OCI-LY3 (cell line): ENCODE measurements at regions not wholly inside any gene's neighbourhood (a gene's known extent, or its start where the extent isn't known, plus 50 kb on each side); places are given as distances from the start of the nearest gene placed in this dataset.

Experiments used
- H2AFZ ChIP-seq: fragments of 200-600, 300-600 bp; shearing (Covaris generic); 2 replicates; pipeline ENCODE4 v1.6.0; 2014; ENCODE audit warnings: antibody characterized with exemption, low read depth, low read length
- H3K27ac ChIP-seq: fragments of 200-600, 300-600 bp; sonication (generic); 2 replicates; pipeline ENCODE4 v1.5.1; 2014; ENCODE audit warnings: mild to moderate bottlenecking, low read length, moderate library complexity, mixed read lengths
- H3K27me3 ChIP-seq: fragments of 200-600, 300-600 bp; sonication (generic); 2 replicates; pipeline ENCODE4 v1.6.1; 2014; ENCODE audit warnings: low read depth, low read length, mixed read lengths
- H3K36me3 ChIP-seq: fragments of 200-600, 300-600 bp; sonication (generic); replicated peaks from 2 replicates; pipeline ENCODE3; 2014; ENCODE audit warnings: low read depth, low read length, mixed read lengths
- H3K4me1 ChIP-seq: fragments of 300-600, 200-600 bp; sonication (generic); 2 replicates; pipeline ENCODE4 v1.6.1; 2014; ENCODE audit warnings: low read length, mixed read lengths
- H3K4me2 ChIP-seq: fragments of 200-600, 300-600 bp; sonication (generic); 2 replicates; pipeline ENCODE4 v1.6.1; 2014; ENCODE audit warnings: low read length, mixed read lengths
- H3K4me3 ChIP-seq: fragments of 300-600, 200-600 bp; sonication (generic); 2 replicates; pipeline ENCODE4 v1.5.1; 2014; ENCODE audit warnings: antibody characterized with exemption, mild to moderate bottlenecking, low read length, moderate library complexity
- H3K79me2 ChIP-seq: fragments of 300-600, 200-600 bp; shearing (Covaris generic); 2 replicates; pipeline ENCODE4 v1.6.1; 2014; ENCODE audit warnings: mild to moderate bottlenecking, low read length, mixed read lengths
- H3K9ac ChIP-seq: fragments of 300-600, 200-600 bp; shearing (Covaris generic); 2 replicates; pipeline ENCODE4 v1.6.0; 2014; ENCODE audit warnings: mild to moderate bottlenecking, low read length, moderate library complexity
- H3K9me3 ChIP-seq: fragments of 200-600, 300-600 bp; shearing (Covaris generic); 2 replicates; pipeline ENCODE4 v1.6.1; 2014; ENCODE audit warnings: low read length, mixed read lengths; ENCODE audit not compliant: insufficient read depth
- H4K20me1 ChIP-seq: fragments of 200-600, 300-600 bp; sonication (generic); 2 replicates; pipeline ENCODE4 v1.6.1; 2016; ENCODE audit warnings: low read length, mixed read lengths; ENCODE audit not compliant: insufficient read depth
- CTCF ChIP-seq: fragments of 200-600, 300-600 bp; sonication (generic); IDR thresholded peaks from 2 replicates; pipeline ENCODE4 v1.5.1; 2014; ENCODE audit warnings: antibody characterized with exemption, low read length, low read depth
- EZH2phosphoT487 ChIP-seq: fragments of 200-600 bp; shearing (Covaris generic); IDR thresholded peaks from 2 replicates; pipeline ENCODE4 v1.6.1; 2018; ENCODE audit warnings: antibody characterized with exemption, mixed run types, low read depth

- Histone ChIP-seq H3K9ac (no peak overlapping the region), H4K20me1 (no peaks in the 10 kb centered on the region), H3K27me3 (no peaks in the 10 kb centered on the region), H3K79me2 (no peaks in the 10 kb centered on the region), H3K4me3 (no peak overlapping the region), H3K9me3 (no peaks in the 10 kb centered on the region), H3K4me2 (no peak overlapping the region), H3K4me1 (no peaks in the 10 kb centered on the region), H3K27ac (no peak overlapping the region), H2AFZ (no peak overlapping the region), H3K36me3 (no peaks in the 10 kb centered on the region)
- no peak for TF ChIP-seq CTCF
- TF ChIP-seq EZH2phosphoT487: no peak
These were observed 103.0 kb downstream of the SPATA19 start for GRCh38 chr11:133742353-133742752.

GRCh38 chr11:133740963-133741362, 104.3 kb downstream of the SPATA19 start:
- no peak overlapping the region for H3K9ac ChIP-seq
- TF ChIP-seq CTCF (no peak), EZH2phosphoT487 (no peak)
- no peak overlapping the region for H3K4me2 ChIP-seq
- no peak overlapping the region for H3K27ac ChIP-seq
- no peaks in the 10 kb centered on the region for H3K79me2 ChIP-seq
- no peak overlapping the region for H2AFZ ChIP-seq
- no peak overlapping the region for H3K4me3 ChIP-seq
- H3K4me1 ChIP-seq: no peaks in the 10 kb centered on the region
- no peaks in the 10 kb centered on the region for H3K27me3 ChIP-seq
- H3K36me3 ChIP-seq: no peaks in the 10 kb centered on the region
- no peaks in the 10 kb centered on the region for H4K20me1 ChIP-seq
- no peaks in the 10 kb centered on the region for H3K9me3 ChIP-seq

- H3K4me1 ChIP-seq: no peaks in the 10 kb centered on the region
These were observed 105.8 kb downstream of the SPATA19 start for GRCh38 chr11:133739481-133739880.

GRCh38 chr11:133738624-133739023, 106.7 kb downstream of the SPATA19 start:
- Histone ChIP-seq H3K4me1 (no peaks in the 10 kb centered on the region), H3K4me3 (no peak overlapping the region), H3K4me2 (no peak overlapping the region), H3K27ac (no peak overlapping the region), H3K9ac (no peak overlapping the region), H3K27me3 (no peaks in the 10 kb centered on the region), H2AFZ (no peak overlapping the region), H3K36me3 (no peaks in the 10 kb centered on the region), H3K9me3 (no peaks in the 10 kb centered on the region), H3K79me2 (no peaks in the 10 kb centered on the region), H4K20me1 (no peaks in the 10 kb centered on the region)
- TF ChIP-seq CTCF (no peak), EZH2phosphoT487 (no peak)

More at GRCh38 chr11:133739481-133739880, 105.8 kb downstream of the SPATA19 start:
- TF ChIP-seq EZH2phosphoT487 (no peak), CTCF (no peak)
- no peak overlapping the region for H3K4me3 ChIP-seq
- no peak overlapping the region for H3K4me2 ChIP-seq
- H3K36me3 ChIP-seq: no peaks in the 10 kb centered on the region
- no peaks in the 10 kb centered on the region for H3K9me3 ChIP-seq
- H2AFZ ChIP-seq: no peak overlapping the region
- no peak overlapping the region for H3K9ac ChIP-seq
- no peaks in the 10 kb centered on the region for H3K79me2 ChIP-seq
- H3K27ac ChIP-seq: no peak overlapping the region
- H3K27me3 ChIP-seq: no peaks in the 10 kb centered on the region
- no peaks in the 10 kb centered on the region for H4K20me1 ChIP-seq
